ENCODE measurements at regions not wholly inside any gene's neighbourhood (a gene's known extent, or its start where the extent isn't known, plus 50 kb on each side); places are given as distances from the start of the nearest gene placed in this dataset.

DNA sequence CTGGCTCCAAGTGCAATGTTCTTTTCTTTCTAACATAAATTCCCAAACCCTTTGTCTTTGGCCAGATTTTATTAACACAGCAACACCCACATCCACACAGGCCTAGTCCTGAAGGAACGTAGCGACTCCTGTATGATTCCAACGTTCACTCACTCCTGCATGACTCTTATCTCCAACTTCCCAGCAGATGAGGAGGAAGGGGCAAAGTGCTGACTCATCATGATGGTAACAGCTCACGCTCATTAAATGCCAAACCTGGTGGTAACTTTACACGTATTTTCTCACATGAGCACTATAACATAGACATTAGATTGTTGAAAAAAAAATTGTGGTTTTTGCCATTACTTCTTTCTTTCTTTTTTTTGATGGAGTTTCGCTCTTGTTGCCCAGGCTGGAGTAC lies 1349.5 kb downstream of the EFNA5 start:
- H3K4me3 ChIP-seq (replicated peaks; ENCODE audit: low read depth, low read length) = no peak overlapping the region
- DNase-seq (ENCODE audit: extremely low read depth, low read depth) = no peak
- TF ChIP-seq, protein P1, sequence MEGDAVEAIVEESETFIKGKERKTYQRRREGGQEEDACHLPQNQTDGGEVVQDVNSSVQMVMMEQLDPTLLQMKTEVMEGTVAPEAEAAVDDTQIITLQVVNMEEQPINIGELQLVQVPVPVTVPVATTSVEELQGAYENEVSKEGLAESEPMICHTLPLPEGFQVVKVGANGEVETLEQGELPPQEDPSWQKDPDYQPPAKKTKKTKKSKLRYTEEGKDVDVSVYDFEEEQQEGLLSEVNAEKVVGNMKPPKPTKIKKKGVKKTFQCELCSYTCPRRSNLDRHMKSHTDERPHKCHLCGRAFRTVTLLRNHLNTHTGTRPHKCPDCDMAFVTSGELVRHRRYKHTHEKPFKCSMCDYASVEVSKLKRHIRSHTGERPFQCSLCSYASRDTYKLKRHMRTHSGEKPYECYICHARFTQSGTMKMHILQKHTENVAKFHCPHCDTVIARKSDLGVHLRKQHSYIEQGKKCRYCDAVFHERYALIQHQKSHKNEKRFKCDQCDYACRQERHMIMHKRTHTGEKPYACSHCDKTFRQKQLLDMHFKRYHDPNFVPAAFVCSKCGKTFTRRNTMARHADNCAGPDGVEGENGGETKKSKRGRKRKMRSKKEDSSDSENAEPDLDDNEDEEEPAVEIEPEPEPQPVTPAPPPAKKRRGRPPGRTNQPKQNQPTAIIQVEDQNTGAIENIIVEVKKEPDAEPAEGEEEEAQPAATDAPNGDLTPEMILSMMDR (IDR thresholded peaks at IDR 0.05; ENCODE audit: low read depth, low read length, missing control alignments) = no peak

DNA sequence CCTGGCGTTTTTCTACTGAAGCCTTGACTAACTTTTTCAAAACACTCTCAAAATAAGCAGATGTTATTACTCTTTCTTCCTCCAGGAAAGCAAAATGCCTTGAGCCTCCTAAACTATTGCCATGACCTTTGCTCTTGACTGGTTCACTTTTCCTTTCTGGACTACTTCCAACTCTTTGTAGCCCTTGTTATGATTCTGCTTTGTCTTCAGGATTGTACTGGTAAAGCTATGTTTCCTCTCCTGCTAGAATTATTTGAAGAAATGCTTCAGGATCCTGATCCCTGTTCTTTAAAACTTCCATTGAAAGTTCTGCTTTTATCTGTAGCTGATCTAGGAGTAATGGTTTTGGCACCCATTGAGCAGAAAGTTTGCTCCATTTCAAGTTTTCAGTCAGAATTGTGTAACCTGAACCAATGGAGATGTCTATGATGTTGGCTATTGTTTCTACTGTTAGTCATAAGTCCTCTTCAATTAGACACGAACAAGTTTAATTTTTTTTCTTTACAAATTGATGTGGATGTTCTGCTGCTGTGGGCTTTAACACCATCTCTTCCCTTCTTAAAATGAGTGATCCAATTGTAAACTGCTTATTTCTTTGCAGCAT lies 1356.4 kb downstream of the EFNA5 start:
- H3K4me3 ChIP-seq (replicated peaks; ENCODE audit: low read depth, low read length) = no peak overlapping the region
- TF ChIP-seq, protein P1 (IDR thresholded peaks at IDR 0.05; ENCODE audit: low read depth, low read length, missing control alignments) = no peak

DNA sequence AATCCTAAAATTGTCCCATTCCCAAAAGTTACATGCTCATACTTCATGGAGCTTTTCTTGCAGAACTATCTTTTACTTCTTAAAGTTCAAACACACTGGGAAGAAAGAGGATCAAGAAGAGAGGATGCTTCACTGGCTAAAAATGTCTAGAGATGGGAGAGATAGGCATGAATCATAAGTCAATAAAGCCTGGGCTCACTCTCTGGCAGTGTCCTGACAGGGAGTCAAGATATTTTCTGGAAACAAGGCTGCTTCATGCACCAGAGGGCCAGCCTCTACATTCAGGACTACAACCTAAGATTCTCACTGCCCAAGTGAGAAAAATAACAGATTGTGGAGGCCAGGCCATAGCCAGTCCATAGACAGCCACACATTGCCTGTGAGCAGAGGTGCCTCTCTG lies 1358.4 kb downstream of the EFNA5 start:
- no peak for DNase-seq (ENCODE audit: extremely low read depth, low read depth)
- TF ChIP-seq, protein P1 (IDR thresholded peaks at IDR 0.05; ENCODE audit: low read depth, low read length, missing control alignments) = no peak
- H3K4me3 ChIP-seq (replicated peaks; ENCODE audit: low read depth, low read length) = no peak overlapping the region

More for the DNA sequence above, 1356.4 kb downstream of the EFNA5 start:
- no peak for DNase-seq (ENCODE audit: extremely low read depth, low read depth)

DNA sequence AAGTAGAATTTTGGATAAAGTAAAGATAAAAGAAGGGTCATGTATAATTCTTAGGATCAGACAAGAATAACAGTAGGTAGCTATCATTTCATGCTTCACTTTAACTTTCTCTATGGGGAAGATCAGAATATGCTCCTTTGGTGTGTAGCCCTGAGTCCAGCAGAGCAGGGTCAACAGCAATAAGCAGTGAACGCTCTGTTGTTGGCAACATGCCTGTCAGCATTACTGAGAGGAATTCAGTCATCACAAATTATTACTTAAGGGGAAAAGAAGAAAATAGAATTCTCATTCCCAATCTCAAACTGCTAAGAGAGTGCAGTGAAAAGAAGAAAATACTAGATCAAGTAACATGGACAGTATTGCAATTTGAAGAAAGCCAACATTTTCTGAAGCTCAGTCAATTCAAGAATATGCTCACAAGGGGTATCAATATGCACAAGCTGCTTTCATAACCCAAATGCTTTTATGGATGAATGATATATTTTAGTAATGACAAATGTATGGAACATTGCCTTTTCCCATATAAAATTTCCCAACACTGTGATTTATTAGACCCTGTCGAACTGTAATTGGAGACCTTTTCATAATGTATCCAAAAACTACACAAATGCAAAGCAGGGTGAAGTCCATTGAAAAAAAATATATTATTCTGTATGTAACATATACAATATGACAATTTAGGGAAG lies 1359.4 kb downstream of the EFNA5 start:
- H3K4me3 ChIP-seq (replicated peaks; ENCODE audit: low read depth, low read length) = no peak overlapping the region
- no peak for DNase-seq (ENCODE audit: extremely low read depth, low read depth)
- TF ChIP-seq, protein P1 (IDR thresholded peaks at IDR 0.05; ENCODE audit: low read depth, low read length, missing control alignments) = no peak

- no peak for DNase-seq (ENCODE audit: extremely low read depth, low read depth)
- no peak overlapping the region for H3K4me3 ChIP-seq (replicated peaks; ENCODE audit: low read depth, low read length)
- TF ChIP-seq, protein P1 (IDR thresholded peaks at IDR 0.05; ENCODE audit: low read depth, low read length, missing control alignments) = no peak
Observed at GRCh38 chr5:106307265-106307664, 1363.5 kb downstream of the EFNA5 start.

DNA sequence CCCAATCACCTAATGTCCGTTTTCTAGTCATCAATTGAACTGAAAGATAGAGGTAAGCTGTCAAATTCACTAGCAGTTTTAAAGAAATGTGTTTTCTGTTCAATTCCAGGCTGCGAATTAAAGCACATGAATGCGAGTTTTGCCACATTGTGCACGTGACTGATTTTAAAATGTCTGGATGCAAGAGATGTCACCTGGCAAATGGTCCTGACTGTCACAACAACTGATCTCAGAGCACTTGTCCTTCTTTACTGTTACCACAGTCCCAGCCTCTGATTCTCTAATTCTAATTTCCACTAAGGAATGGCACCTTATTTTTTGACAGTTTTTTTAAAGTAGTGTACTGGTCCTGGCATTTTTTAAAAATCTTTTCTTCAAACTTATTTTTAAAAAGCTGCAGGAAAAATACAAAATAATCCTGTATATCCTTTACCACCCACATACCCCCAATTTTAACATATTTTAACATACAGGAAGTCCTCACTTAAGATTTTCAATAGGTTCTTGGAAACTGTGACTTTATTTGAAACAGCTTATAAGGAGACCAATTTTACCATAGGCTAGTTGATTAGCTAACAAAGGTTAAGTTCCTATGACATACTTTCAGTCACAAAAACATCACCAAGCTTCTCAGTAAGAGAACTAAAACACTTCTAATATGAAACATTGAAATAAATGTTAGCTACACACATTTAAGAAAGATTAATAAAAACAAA lies 1364.3 kb downstream of the EFNA5 start:
- DNase-seq (ENCODE audit: extremely low read depth, low read depth) = no peak
- TF ChIP-seq, protein P1 (IDR thresholded peaks at IDR 0.05; ENCODE audit: low read depth, low read length, missing control alignments) = no peak
- H3K4me3 ChIP-seq (replicated peaks; ENCODE audit: low read depth, low read length) = no peak overlapping the region

Data from HFF-Myc (cell line).